ENCODE measurements at regions not wholly inside any gene's neighbourhood (a gene's known extent, or its start where the extent isn't known, plus 50 kb on each side); places are given as distances from the start of the nearest gene placed in this dataset.

DNA sequence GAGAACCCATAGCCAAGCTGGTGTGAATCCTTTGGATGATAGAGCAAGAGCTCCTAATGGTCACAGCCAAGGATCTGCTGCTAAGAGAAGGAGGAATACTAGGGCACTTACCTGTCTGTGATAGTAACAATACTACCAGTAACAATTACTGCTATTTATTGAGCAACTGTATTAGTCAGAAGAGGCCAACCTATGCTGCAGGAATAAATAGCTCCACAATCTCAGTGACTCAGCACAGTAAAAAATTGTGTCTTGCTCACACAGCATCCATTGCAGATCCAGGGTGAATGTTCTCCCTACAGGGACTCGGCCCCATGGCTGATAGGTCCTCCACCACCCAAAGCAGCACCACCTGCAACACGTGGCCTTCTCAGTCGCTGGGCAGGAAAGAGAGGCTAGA lies 257.6 kb upstream of the ZMIZ1 start:
- TF ChIP-seq CEBPB (IDR thresholded peaks at IDR 0.05) (no peak), CREB1 (IDR thresholded peaks at IDR 0.05; ENCODE audit: low read depth) (no peak), TAF1 (IDR thresholded peaks at IDR 0.05; ENCODE audit: low read depth) (no peak), FOXM1 (IDR thresholded peaks at IDR 0.05; ENCODE audit: borderline replicate concordance, low read depth) (no peak), EP300 (IDR thresholded peaks at IDR 0.05; ENCODE audit: borderline replicate concordance) (no peak), NFIC (IDR thresholded peaks at IDR 0.05) (no peak), RAD21 (IDR thresholded peaks at IDR 0.05; ENCODE audit: low read depth) (no peak), TEAD4 (IDR thresholded peaks at IDR 0.05) (no peak), YY1 (IDR thresholded peaks at IDR 0.05; ENCODE audit: low read depth) (no peak)
- TF ChIP-seq, protein P1, sequence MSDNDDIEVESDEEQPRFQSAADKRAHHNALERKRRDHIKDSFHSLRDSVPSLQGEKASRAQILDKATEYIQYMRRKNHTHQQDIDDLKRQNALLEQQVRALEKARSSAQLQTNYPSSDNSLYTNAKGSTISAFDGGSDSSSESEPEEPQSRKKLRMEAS (IDR thresholded peaks at IDR 0.05): no peak
- TF ChIP-seq, protein P2, sequence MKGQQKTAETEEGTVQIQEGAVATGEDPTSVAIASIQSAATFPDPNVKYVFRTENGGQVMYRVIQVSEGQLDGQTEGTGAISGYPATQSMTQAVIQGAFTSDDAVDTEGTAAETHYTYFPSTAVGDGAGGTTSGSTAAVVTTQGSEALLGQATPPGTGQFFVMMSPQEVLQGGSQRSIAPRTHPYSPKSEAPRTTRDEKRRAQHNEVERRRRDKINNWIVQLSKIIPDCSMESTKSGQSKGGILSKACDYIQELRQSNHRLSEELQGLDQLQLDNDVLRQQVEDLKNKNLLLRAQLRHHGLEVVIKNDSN (IDR thresholded peaks at IDR 0.05): no peak

Data from Ishikawa (cell line).